A549 (cell line): ENCODE measurements at regions not wholly inside any gene's neighbourhood (a gene's known extent, or its start where the extent isn't known, plus 50 kb on each side); places are given as distances from the start of the nearest gene placed in this dataset.

Experiments
- ATAC-seq, 2 experiments: fragments of 200-7000 bp in 1 of 2; fragments of >200 bp in 1 of 2; cut with Nextera tagmentation in 1 of 2; cut with Tn5 transposase in 1 of 2; 3 replicates each; pipeline versions ENCODE4 v1.8.0 to v1.9.1; 2018 to 2020; ENCODE audit warnings: mild to moderate bottlenecking in 1 of 2, moderate library complexity in 1 of 2
- CTCF ChIA-PET: fragments of 300-600 bp; sonication (Branson Sonifier 250); formaldehyde crosslinking; extraction: SDS; loops from one replicate; lab custom pipeline; 2021; ENCODE audit warnings: antibody characterized with exemption, inconsistent platforms; lab: Yijun Ruan, JAX
- POLR2A ChIA-PET: fragments of 350-600 bp; formaldehyde crosslinking; extraction: SDS; loops from one replicate; lab custom pipeline; 2021; ENCODE audit warnings: antibody characterized with exemption, inconsistent platforms; lab: Yijun Ruan, JAX
- DNase-seq, 2 experiments: peaks; one replicate each; pipeline versions ENCODE4 v3.0.0 to v3.0.0-alpha.2; 2011 to 2016; ENCODE audit warnings: low read depth in 1 of 2, low spot score in 1 of 2
- FAIRE-seq: peaks from 2 replicates; lab custom pipeline; 2011; peaks lifted over from hg19 to GRCh38; lab: Jason Lieb, UNC
- H3K27ac ChIP-seq, 2 experiments: fragments of >200 bp; sonication (Bioruptor Twin); formaldehyde crosslinking; 3 replicates each; pipeline ENCODE4 v1.5.1; 2016 to 2017
- H3K4me1 ChIP-seq: fragments of >200 bp; sonication (Bioruptor Twin); formaldehyde crosslinking; 3 replicates; pipeline ENCODE4 v1.6.1; 2016
- H3K4me2 ChIP-seq: fragments of >200 bp; sonication (Bioruptor Twin); formaldehyde crosslinking; 3 replicates; pipeline ENCODE4 v1.6.1; 2016
- H3K4me3 ChIP-seq: fragments of >200 bp; sonication (Bioruptor Twin); formaldehyde crosslinking; 3 replicates; pipeline ENCODE4 v1.5.1; 2016
- H3K9me3 ChIP-seq: fragments of >200 bp; sonication (Bioruptor Twin); formaldehyde crosslinking; 3 replicates; pipeline ENCODE4 v1.6.1; 2016
- BHLHE40 ChIP-seq: IDR thresholded peaks from 2 replicates; pipeline ENCODE4 v1.6.1; 2012; ENCODE audit warnings: low read depth, low read length, inconsistent platforms
- CTCF ChIP-seq: fragments of >200 bp; sonication (Bioruptor Twin); formaldehyde crosslinking; IDR thresholded peaks from 3 replicates; pipeline ENCODE4 v1.5.1; 2016
- FOXS1 ChIP-seq: fragments of 250-450 bp; sonication (Bioruptor Pico); IDR thresholded peaks from 2 replicates; pipeline ENCODE4 v1.5.0; 2020; ENCODE audit warnings: mild to moderate bottlenecking, moderate library complexity
- NR3C1 ChIP-seq: fragments of >200 bp; sonication (Bioruptor Twin); formaldehyde crosslinking; IDR thresholded peaks from 3 replicates; pipeline ENCODE4 v1.6.1; 2017
- RARB ChIP-seq: fragments of 250-450 bp; sonication (Bioruptor Pico); IDR thresholded peaks from 2 replicates; pipeline ENCODE4 v1.8.0; 2021; ENCODE audit warnings: mild to moderate bottlenecking, moderate library complexity
- RCOR1 ChIP-seq: fragments of 150-350 bp; IDR thresholded peaks from 2 replicates; pipeline ENCODE4 v1.6.1; 2014; ENCODE audit warnings: antibody characterized with exemption, low read length, low read depth
- REST ChIP-seq: fragments of 200-600 bp; sonication (generic); IDR thresholded peaks from 2 replicates; pipeline ENCODE4 v1.6.1; 2016; ENCODE audit warnings: antibody characterized with exemption, mild to moderate bottlenecking, moderate library complexity
- RNF2 ChIP-seq: fragments of 200-600 bp; sonication (generic); IDR thresholded peaks from 2 replicates; pipeline ENCODE4 v1.6.1; 2016; ENCODE audit warnings: low read depth, mild to moderate bottlenecking, antibody characterized with exemption, moderate library complexity, borderline replicate concordance
- USF2 ChIP-seq: fragments of 450-650 bp; IDR thresholded peaks from 2 replicates; pipeline ENCODE4 v1.6.1; 2014; ENCODE audit warnings: antibody characterized with exemption
- WGBS: methylation state at CpG from one replicate; pipeline ENCODE4 v1.1.6; 2017; ENCODE audit errors: missing lambda C conversion rate; 5-methylcytosine and 5-hydroxymethylcytosine counted together
- TF ChIP-seq, protein P1 (sequence below): fragments of >200 bp; sonication (Bioruptor Twin); formaldehyde crosslinking; IDR thresholded peaks from 3 replicates; pipeline ENCODE4 v1.6.1; 2016

GRCh38 chr12:68402422-68402821 lies 70.3 kb upstream of the MDM1 start:
- Histone ChIP-seq H3K27ac (no peak overlapping the region), H3K4me2 (no peak overlapping the region), H3K9me3 (no peaks in the 10 kb centered on the region), H3K4me3 (no peak overlapping the region), H3K4me1 (peaks cover 19% of the 10 kb centered on the region)
- 34% methylated on average over 2 of the region's 2 CpGs for WGBS
- ChIA-PET CTCF (no interaction called here), POLR2A (no interaction called here)
- no peak for ATAC-seq
- no peak for DNase-seq
- no peak for TF ChIP-seq RNF2
- no peak for TF ChIP-seq USF2
- TF ChIP-seq, protein P1, sequence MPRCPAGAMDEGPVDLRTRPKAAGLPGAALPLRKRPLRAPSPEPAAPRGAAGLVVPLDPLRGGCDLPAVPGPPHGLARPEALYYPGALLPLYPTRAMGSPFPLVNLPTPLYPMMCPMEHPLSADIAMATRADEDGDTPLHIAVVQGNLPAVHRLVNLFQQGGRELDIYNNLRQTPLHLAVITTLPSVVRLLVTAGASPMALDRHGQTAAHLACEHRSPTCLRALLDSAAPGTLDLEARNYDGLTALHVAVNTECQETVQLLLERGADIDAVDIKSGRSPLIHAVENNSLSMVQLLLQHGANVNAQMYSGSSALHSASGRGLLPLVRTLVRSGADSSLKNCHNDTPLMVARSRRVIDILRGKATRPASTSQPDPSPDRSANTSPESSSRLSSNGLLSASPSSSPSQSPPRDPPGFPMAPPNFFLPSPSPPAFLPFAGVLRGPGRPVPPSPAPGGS: no peak
- TF ChIP-seq RARB (CRISPR knock-in tag): no peak
- TF ChIP-seq, all 56 proteins: peak for 0
- FAIRE-seq: no peak

DNA sequence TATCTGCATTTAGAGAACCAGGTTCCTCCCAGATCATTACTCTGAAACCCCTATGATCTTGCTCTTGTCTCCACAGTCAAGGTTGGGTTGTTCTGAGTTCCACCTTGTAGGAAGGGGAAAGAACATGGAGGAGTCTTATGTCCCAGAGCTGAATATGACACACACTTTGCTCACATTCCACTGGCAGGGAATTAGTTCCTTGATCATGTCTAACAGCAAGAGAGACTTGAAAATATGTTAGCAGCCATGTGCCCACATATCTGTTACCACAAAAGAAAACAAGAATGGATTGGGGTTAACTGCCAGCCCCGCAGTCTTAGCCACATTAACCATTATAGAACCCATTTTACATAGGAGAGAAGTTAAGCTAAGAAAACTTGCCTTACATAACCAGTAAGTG lies 71.1 kb upstream of the MDM1 start:
- Histone ChIP-seq H3K9me3 (no peaks in the 10 kb centered on the region), H3K27ac (no peak overlapping the region), H3K4me2 (no peak overlapping the region), H3K4me3 (no peak overlapping the region), H3K4me1 (peaks cover 19% of the 10 kb centered on the region)
- ATAC-seq: no peak
- FAIRE-seq: no peak
- no peak for TF ChIP-seq FOXS1
- TF ChIP-seq BHLHE40: no peak
- no peak for TF ChIP-seq REST
- WGBS: 50% methylated on average over 1 of the region's 1 CpG
- CTCF ChIA-PET: interaction anchor here (1.2 to 1.3 kb wide), 2 partner anchors 12 kb away, joined by 3 read pairs; no protein-coding TSS in a partner anchor
- no peak for DNase-seq
- POLR2A ChIA-PET: no interaction called here

DNA sequence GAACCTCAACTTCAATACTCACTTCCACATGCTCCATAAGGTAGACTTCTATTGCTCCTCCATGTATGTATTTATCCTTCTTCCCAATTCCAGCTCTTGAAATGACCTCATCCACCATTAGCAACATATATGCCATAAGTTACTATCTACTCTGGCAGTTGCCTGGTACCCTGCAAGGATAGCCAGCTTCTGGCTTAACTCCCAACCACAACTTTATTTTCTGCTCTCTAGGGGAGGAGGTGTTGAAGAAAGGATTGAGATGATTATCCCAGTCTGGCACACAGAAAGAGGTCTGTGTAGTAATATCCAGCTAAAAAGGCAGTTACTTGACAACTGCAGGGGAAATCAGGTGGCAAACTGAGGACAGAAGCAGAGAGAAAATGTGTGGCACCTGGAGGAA lies 71.5 kb upstream of the MDM1 start:
- H3K4me1 ChIP-seq: peaks cover 19% of the 10 kb centered on the region
- H3K27ac ChIP-seq: no peak overlapping the region
- no peak for DNase-seq
- TF ChIP-seq REST: no peak
- no peak for TF ChIP-seq RCOR1
- TF ChIP-seq, protein P1: no peak
- TF ChIP-seq NR3C1: no peak
- no peak for TF ChIP-seq CTCF
- TF ChIP-seq RARB (CRISPR knock-in tag): no peak
- ChIA-PET CTCF (interaction anchor here (1.2 to 1.3 kb wide), 2 partner anchors 12 kb away, joined by 3 read pairs; no protein-coding TSS in a partner anchor), POLR2A (no interaction called here)
- H3K9me3 ChIP-seq: no peaks in the 10 kb centered on the region
- no peak overlapping the region for H3K4me2 ChIP-seq
- no peak overlapping the region for H3K4me3 ChIP-seq
- no peak for ATAC-seq
- FAIRE-seq: no peak
